ENCODE measurements at regions not wholly inside any gene's neighbourhood (a gene's known extent, or its start where the extent isn't known, plus 50 kb on each side); places are given as distances from the start of the nearest gene placed in this dataset.

GRCh38 chr18:51426996-51427395 is 229.5 kb upstream of the MEX3C start:
- H3K4me2 ChIP-seq (ENCODE audit: low read length) = no peak overlapping the region
- no peaks in the 10 kb centered on the region for H3K9me3 ChIP-seq (ENCODE audit: control insufficient read depth, insufficient read depth, low read length)
- TF ChIP-seq CTCF (IDR thresholded peaks at IDR 0.05; ENCODE audit: low read depth, low read length, poor library complexity, severe bottlenecking) (no peak), EZH2phosphoT487 (IDR thresholded peaks at IDR 0.05; ENCODE audit: borderline replicate concordance, low read length) (no peak)
- no peaks in the 10 kb centered on the region for H3K9me2 ChIP-seq (replicated peaks; ENCODE audit: control insufficient read depth, low read length)
- H3K36me3 ChIP-seq (ENCODE audit: control insufficient read depth, low read length) = no peaks in the 10 kb centered on the region
- no peak overlapping the region for H3K27ac ChIP-seq (ENCODE audit: low read depth, low read length)
- no peak overlapping the region for H3K4me3 ChIP-seq (ENCODE audit: low read length)
- H3K27me3 ChIP-seq (ENCODE audit: control insufficient read depth, low read length) = peaks cover 3% of the 10 kb centered on the region; the same call in 1 of the 2 replicates
- H3F3A ChIP-seq (ENCODE audit: control insufficient read depth, insufficient read depth) = no peaks in the 10 kb centered on the region
- no peaks in the 10 kb centered on the region for H3K4me1 ChIP-seq (ENCODE audit: control insufficient read depth, low read length)
- no peaks in the 10 kb centered on the region for H4K20me1 ChIP-seq (ENCODE audit: control insufficient read depth, insufficient read depth, low read depth, low read length)
- H3K79me2 ChIP-seq (ENCODE audit: control insufficient read depth, low read length) = no peaks in the 10 kb centered on the region

- Histone ChIP-seq H3K79me2 (ENCODE audit: control insufficient read depth, low read length) (no peaks in the 10 kb centered on the region), H3K27me3 (ENCODE audit: control insufficient read depth, low read length) (peaks cover 3% of the 10 kb centered on the region; the same call in 1 of the 2 replicates), H3K27ac (ENCODE audit: low read depth, low read length) (no peak overlapping the region), H3F3A (ENCODE audit: control insufficient read depth, insufficient read depth) (no peaks in the 10 kb centered on the region), H3K9me2 (replicated peaks; ENCODE audit: control insufficient read depth, low read length) (no peaks in the 10 kb centered on the region), H3K4me1 (ENCODE audit: control insufficient read depth, low read length) (no peaks in the 10 kb centered on the region), H3K9me3 (ENCODE audit: control insufficient read depth, insufficient read depth, low read length) (no peaks in the 10 kb centered on the region), H4K20me1 (ENCODE audit: control insufficient read depth, insufficient read depth, low read depth, low read length) (no peaks in the 10 kb centered on the region), H3K36me3 (ENCODE audit: control insufficient read depth, low read length) (no peaks in the 10 kb centered on the region), H3K4me2 (ENCODE audit: low read length) (no peak overlapping the region), H3K4me3 (ENCODE audit: low read length) (no peak overlapping the region)
- TF ChIP-seq CTCF (IDR thresholded peaks at IDR 0.05; ENCODE audit: low read depth, low read length, poor library complexity, severe bottlenecking) (no peak), EZH2phosphoT487 (IDR thresholded peaks at IDR 0.05; ENCODE audit: borderline replicate concordance, low read length) (no peak)
Measured at GRCh38 chr18:51429644-51430043, 232.2 kb upstream of the MEX3C start.

- TF ChIP-seq EZH2phosphoT487 (IDR thresholded peaks at IDR 0.05; ENCODE audit: borderline replicate concordance, low read length) = no peak
- TF ChIP-seq CTCF (IDR thresholded peaks at IDR 0.05; ENCODE audit: low read depth, low read length, poor library complexity, severe bottlenecking) = no peak
- Histone ChIP-seq H3K36me3 (ENCODE audit: control insufficient read depth, low read length) (no peaks in the 10 kb centered on the region), H3K9me3 (ENCODE audit: control insufficient read depth, insufficient read depth, low read length) (no peaks in the 10 kb centered on the region), H4K20me1 (ENCODE audit: control insufficient read depth, insufficient read depth, low read depth, low read length) (no peaks in the 10 kb centered on the region), H3K4me3 (ENCODE audit: low read length) (no peak overlapping the region), H3F3A (ENCODE audit: control insufficient read depth, insufficient read depth) (no peaks in the 10 kb centered on the region), H3K4me2 (ENCODE audit: low read length) (no peak overlapping the region), H3K79me2 (ENCODE audit: control insufficient read depth, low read length) (no peaks in the 10 kb centered on the region), H3K9me2 (replicated peaks; ENCODE audit: control insufficient read depth, low read length) (no peaks in the 10 kb centered on the region), H3K4me1 (ENCODE audit: control insufficient read depth, low read length) (no peaks in the 10 kb centered on the region), H3K27ac (ENCODE audit: low read depth, low read length) (no peak overlapping the region), H3K27me3 (ENCODE audit: control insufficient read depth, low read length) (peaks cover under 1% of the 10 kb centered on the region; the same call in 1 of the 2 replicates)
Measured at GRCh38 chr18:51430538-51430937, 233.1 kb upstream of the MEX3C start.

Data from DOHH2 (cell line).